Loucy (cell line): ENCODE measurements at regions not wholly inside any gene's neighbourhood (a gene's known extent, or its start where the extent isn't known, plus 50 kb on each side); places are given as distances from the start of the nearest gene placed in this dataset.
A peak's percentile ranks its signal among the peaks of the same experiment; 100 is the strongest.

ENCODE experiments used
- H2AFZ ChIP-seq: fragments of 200-600 bp; sonication (generic); 2 replicates; pipeline ENCODE4 v1.6.0; 2016; ENCODE audit warnings: antibody characterized with exemption, mild to moderate bottlenecking, low read length, moderate library complexity
- H3F3A ChIP-seq: fragments of 200-600 bp; 2 replicates; pipeline ENCODE4 v1.6.0; 2016; ENCODE audit warnings: antibody characterized with exemption, low read depth, mild to moderate bottlenecking
- H3K27me3 ChIP-seq: fragments of 200-600 bp; sonication (generic); 2 replicates; pipeline ENCODE4 v1.6.1; 2014; ENCODE audit warnings: low read length, mild to moderate bottlenecking; ENCODE audit not compliant: insufficient read depth, poor library complexity, severe bottlenecking
- H3K36me3 ChIP-seq: fragments of 200-600 bp; sonication (generic); 2 replicates; pipeline ENCODE4 v1.6.1; 2016; ENCODE audit warnings: low read length; ENCODE audit not compliant: insufficient read depth
- H3K4me1 ChIP-seq: fragments of 200-600 bp; sonication (generic); 2 replicates; pipeline ENCODE4 v1.5.1; 2014; ENCODE audit warnings: low read length, mild to moderate bottlenecking; ENCODE audit not compliant: insufficient read depth, poor library complexity, severe bottlenecking
- H3K4me2 ChIP-seq: fragments of 200-600 bp; sonication (generic); 2 replicates; pipeline ENCODE4 v1.6.0; 2014; ENCODE audit warnings: antibody characterized with exemption, low read length, low read depth, mild to moderate bottlenecking; ENCODE audit not compliant: poor library complexity, severe bottlenecking
- H3K4me3 ChIP-seq: fragments of 200-600 bp; sonication (generic); 2 replicates; pipeline ENCODE4 v1.5.1; 2014; ENCODE audit warnings: low read length, mild to moderate bottlenecking, mixed read lengths; ENCODE audit not compliant: poor library complexity, severe bottlenecking
- H3K79me2 ChIP-seq: fragments of 200-600 bp; sonication (generic); 2 replicates; pipeline ENCODE4 v1.6.1; 2014; ENCODE audit warnings: low read length; ENCODE audit not compliant: insufficient read depth
- H3K9ac ChIP-seq: fragments of 200-600 bp; sonication (generic); 2 replicates; pipeline ENCODE4 v1.6.0; 2014; ENCODE audit warnings: mild to moderate bottlenecking, low read depth, low read length, moderate library complexity; ENCODE audit not compliant: poor library complexity, severe bottlenecking
- H3K9me2 ChIP-seq: fragments of 200-600 bp; sonication (generic); replicated peaks from 2 replicates; pipeline ENCODE4 v1.6.1; 2016; ENCODE audit warnings: low read depth, low read length, mixed read lengths
- H3K9me3 ChIP-seq: fragments of 200-600 bp; sonication (generic); 2 replicates; pipeline ENCODE4 v1.6.1; 2014; ENCODE audit warnings: mild to moderate bottlenecking, antibody characterized with exemption, low read length, low read depth; ENCODE audit not compliant: insufficient read depth
- H4K20me1 ChIP-seq: fragments of 200-600 bp; sonication (generic); 2 replicates; pipeline ENCODE4 v1.6.0; 2014; ENCODE audit warnings: antibody characterized with exemption, low read length, mild to moderate bottlenecking; ENCODE audit not compliant: insufficient read depth, poor library complexity, severe bottlenecking
- CTCF ChIP-seq: fragments of 200-600 bp; sonication (generic); conservative IDR thresholded peaks from 2 replicates; pipeline ENCODE4 v1.5.1; 2014; ENCODE audit warnings: mild to moderate bottlenecking, antibody characterized with exemption, low read length
- EZH2phosphoT487 ChIP-seq: fragments of 200-600 bp; IDR thresholded peaks from 2 replicates; pipeline ENCODE4 v1.6.1; 2018; ENCODE audit warnings: antibody characterized with exemption, mild to moderate bottlenecking, moderate library complexity, borderline replicate concordance

DNA sequence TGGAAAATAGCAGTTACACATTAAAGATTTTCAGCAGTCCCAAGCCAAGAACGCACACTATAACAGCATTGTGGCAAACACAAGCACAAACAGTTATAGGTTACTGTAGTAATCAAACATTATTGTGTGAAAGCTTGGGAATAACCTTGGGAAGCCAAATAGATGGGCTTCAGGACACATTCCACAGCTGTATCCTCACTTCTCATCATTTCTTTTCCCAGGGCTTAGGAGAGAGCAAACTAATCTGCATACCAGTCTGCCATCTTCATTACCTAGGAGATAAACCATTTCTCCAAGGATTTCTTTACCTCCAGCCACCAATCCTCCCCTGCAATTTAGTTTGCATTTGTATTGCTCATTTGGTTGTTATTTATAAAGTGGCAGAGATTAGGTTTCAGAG is 352.4 kb downstream of the SH2D4B start:
- no peak overlapping the region for H3K9ac ChIP-seq
- no peak overlapping the region for H3K4me3 ChIP-seq
- TF ChIP-seq EZH2phosphoT487 (no peak), CTCF (no peak)
- no peak overlapping the region for H3K4me2 ChIP-seq
- H3K79me2 ChIP-seq: no peaks in the 10 kb centered on the region
- no peaks in the 10 kb centered on the region; the same call in 1 of the 2 replicates for H3K36me3 ChIP-seq
- H4K20me1 ChIP-seq: no peaks in the 10 kb centered on the region
- H3K9me3 ChIP-seq: no peaks in the 10 kb centered on the region
- H3K4me1 ChIP-seq: peaks cover 16% of the 10 kb centered on the region
- no peak overlapping the region for H2AFZ ChIP-seq
- no peaks in the 10 kb centered on the region for H3F3A ChIP-seq
- H3K27me3 ChIP-seq: no peaks in the 10 kb centered on the region
- no peaks in the 10 kb centered on the region for H3K9me2 ChIP-seq

- Histone ChIP-seq H2AFZ (no peak overlapping the region), H3K36me3 (no peaks in the 10 kb centered on the region), H3K4me3 (no peak overlapping the region), H3K9ac (no peak overlapping the region), H3K9me3 (no peaks in the 10 kb centered on the region), H3K9me2 (no peaks in the 10 kb centered on the region), H3K4me2 (no peak overlapping the region), H3K27me3 (no peaks in the 10 kb centered on the region), H4K20me1 (no peaks in the 10 kb centered on the region), H3K4me1 (peaks cover 19% of the 10 kb centered on the region), H3F3A (no peaks in the 10 kb centered on the region), H3K79me2 (no peaks in the 10 kb centered on the region)
- no peak for TF ChIP-seq CTCF
- TF ChIP-seq EZH2phosphoT487: no peak
Measured at GRCh38 chr10:80893256-80893655, 355.6 kb downstream of the SH2D4B start.

- H3K4me1 ChIP-seq: peaks cover 19% of the 10 kb centered on the region
- TF ChIP-seq CTCF (no peak), EZH2phosphoT487 (no peak)
- H3K9me2 ChIP-seq: no peaks in the 10 kb centered on the region
- H3F3A ChIP-seq: no peaks in the 10 kb centered on the region
- no peaks in the 10 kb centered on the region for H4K20me1 ChIP-seq
- H3K79me2 ChIP-seq: no peaks in the 10 kb centered on the region
- H3K4me2 ChIP-seq: peak overlapping the region; percentile 42
- H3K9ac ChIP-seq: no peak overlapping the region
- H3K36me3 ChIP-seq: no peaks in the 10 kb centered on the region
- H3K4me3 ChIP-seq: peak overlapping the region; percentile 10
- no peaks in the 10 kb centered on the region for H3K9me3 ChIP-seq
- no peaks in the 10 kb centered on the region for H3K27me3 ChIP-seq
- H2AFZ ChIP-seq: peak overlapping the region; percentile 48
Measured at GRCh38 chr10:80894311-80894791, 356.6 kb downstream of the SH2D4B start.
